K562 (cell line): ENCODE measurements at regions not wholly inside any gene's neighbourhood (a gene's known extent, or its start where the extent isn't known, plus 50 kb on each side); places are given as distances from the start of the nearest gene placed in this dataset.

ENCODE experiments used
- ATAC-seq: fragments of 200-7000 bp; cut with Tn5 transposase; 3 replicates; pipeline ENCODE4 v1.9.1; 2020; ENCODE audit warnings: moderate library complexity
- BruUV-seq: library from RNA; stranded (reverse); fragments of 400-500 nt; replicated peaks from 2 replicates; lab custom pipeline; 2021; lab: Mats Ljungman, UMichigan
- CTCF ChIA-PET: fragments of 300-600 bp; formaldehyde crosslinking; extraction: SDS; loops from one replicate; lab custom pipeline; 2021; ENCODE audit warnings: low intra/inter-chr PET ratio; lab: Yijun Ruan, JAX
- POLR2A ChIA-PET: fragments of 300-600, 350-650 bp; sonication (Branson Sonifier 250); formaldehyde crosslinking; extraction: SDS; loops from one replicate; lab custom pipeline; 2021; ENCODE audit warnings: antibody characterized with exemption, inconsistent platforms; lab: Yijun Ruan, JAX
- DNase-seq, 4 experiments: peaks; one replicate each; pipeline versions ENCODE4 v3.0.0 to v3.0.0-alpha.2; 2011 to 2018; ENCODE audit warnings: low spot score in 3 of 4, mixed read lengths in 3 of 4; ENCODE audit errors: extremely low read depth in 1 of 4
- FAIRE-seq: peaks from 2 replicates; lab custom pipeline; 2011; peaks lifted over from hg19 to GRCh38; lab: Jason Lieb, UNC
- H2AFZ ChIP-seq: 2 replicates; pipeline ENCODE4 v1.6.0; 2011; ENCODE audit warnings: low read depth, low read length, control low read depth, inconsistent platforms
- H3K27ac ChIP-seq: fragments of 200-600 bp; 3 replicates; pipeline ENCODE4 v1.8.0; 2011; ENCODE audit warnings: low read depth, mild to moderate bottlenecking, control low read depth, inconsistent platforms, low read length, moderate library complexity, mixed read lengths; ENCODE audit errors: extremely low read depth
- H3K27me3 ChIP-seq, 2 experiments: fragments of 300-600 bp in 1 of 2; 2 replicates in 1 of 2; 3 replicates in 1 of 2; pipeline versions ENCODE4 v1.6.0 to v1.8.0; 2011; ENCODE audit warnings: inconsistent platforms in 2 of 2, low read length in 2 of 2, mild to moderate bottlenecking in 1 of 2, mixed read lengths in 1 of 2, moderate library complexity in 1 of 2; ENCODE audit not compliant: control insufficient read depth in 2 of 2, insufficient read depth in 2 of 2
- H3K36me3 ChIP-seq: fragments of 300-600 bp; 3 replicates; pipeline ENCODE4 v1.8.0; 2011; ENCODE audit warnings: mild to moderate bottlenecking, low read length, inconsistent platforms; ENCODE audit not compliant: control insufficient read depth, insufficient read depth
- H3K4me1 ChIP-seq, 2 experiments: fragments of 200-600 bp in 1 of 2; replicated peaks in 1 of 2; 2 replicates in 1 of 2; 3 replicates in 1 of 2; pipeline versions ENCODE4 v1.5.1 to v1.8.0; 2011; ENCODE audit warnings: inconsistent platforms in 2 of 2, low read length in 2 of 2, mild to moderate bottlenecking in 1 of 2, mixed read lengths in 1 of 2, moderate library complexity in 1 of 2; ENCODE audit not compliant: control insufficient read depth in 2 of 2, insufficient read depth in 2 of 2
- H3K4me2 ChIP-seq: 2 replicates; pipeline ENCODE4 v1.6.1; 2011; ENCODE audit warnings: low read length, control low read depth, inconsistent platforms, mixed read lengths; ENCODE audit not compliant: insufficient read depth
- H3K4me3 ChIP-seq: fragments of 200-600 bp; sonication (generic), shearing (Covaris generic); 2 replicates; pipeline ENCODE4 v1.5.1; 2016; ENCODE audit warnings: control low read depth, inconsistent platforms
- H3K79me2 ChIP-seq: fragments of 200-600 bp; 3 replicates; pipeline ENCODE4 v1.8.0; 2011; ENCODE audit warnings: low read length, inconsistent platforms; ENCODE audit not compliant: control insufficient read depth, insufficient read depth
- H3K9ac ChIP-seq, 2 experiments: 2 replicates each; pipeline versions ENCODE4 v1.6.0 to v1.6.1; 2011; ENCODE audit warnings: low read depth in 2 of 2, low read length in 2 of 2, control low read depth in 1 of 2, inconsistent platforms in 1 of 2, mild to moderate bottlenecking in 1 of 2, mixed read lengths in 1 of 2; ENCODE audit not compliant: insufficient read depth in 1 of 2
- H3K9me1 ChIP-seq: one replicate; pipeline ENCODE4 v1.6.0; 2011; ENCODE audit warnings: inconsistent platforms, mild to moderate bottlenecking, low read length, moderate library complexity; ENCODE audit not compliant: control insufficient read depth, insufficient read depth
- H3K9me3 ChIP-seq: replicated peaks from 2 replicates; pipeline ENCODE4 v1.5.1; 2011; ENCODE audit warnings: low read depth, low read length, inconsistent platforms; ENCODE audit not compliant: control insufficient read depth, insufficient read depth
- H4K20me1 ChIP-seq: replicated peaks from 2 replicates; pipeline ENCODE4 v1.6.1; 2011; ENCODE audit warnings: low read length, inconsistent platforms, mixed read lengths; ENCODE audit not compliant: control insufficient read depth, insufficient read depth
- ETV1 ChIP-seq: fragments of 450-650 bp; conservative IDR thresholded peaks from 2 replicates; pipeline ENCODE4 v1.6.1; 2016; ENCODE audit warnings: missing genetic modification characterization, control low read depth, low read depth, missing compliant biosample characterization
- ZFP30 ChIP-seq: fragments of 250-450 bp; sonication (Bioruptor Pico); IDR thresholded peaks from 2 replicates; pipeline ENCODE4 v1.8.0; 2022; ENCODE audit warnings: moderate library complexity, mild to moderate bottlenecking, inconsistent platforms, borderline replicate concordance
- WGBS: fragments of 100-300 bp; shearing (Covaris generic); methylation state at CpG from one replicate; pipeline ENCODE4 v1.1.6; 2016; ENCODE audit warnings: low coverage, mixed read lengths; ENCODE audit not compliant: insufficient coverage; ENCODE audit errors: missing lambda C conversion rate; 5-methylcytosine and 5-hydroxymethylcytosine counted together
- in situ Hi-C: fragments of 300-500 bp; cut with MboI; formaldehyde crosslinking; loops from 4 replicates; pipeline ENCODE4 v1.15.0; 2018; ENCODE audit warnings: inconsistent platforms, mixed read lengths
- intact Hi-C: fragments of 100-400 bp; cut with micrococcal nuclease; formaldehyde crosslinking; loops from 2 replicates; pipeline ENCODE4 v1.14.2; 2022

GRCh38 chr16:11494433-11494832 lies 92.3 kb downstream of the LITAF start:
- Histone ChIP-seq H3K9ac (peak overlapping the region in 1 of 2 experiments; percentile 57; a peak in 1 of 4 replicates), H3K36me3 (no peaks in the 10 kb centered on the region), H3K79me2 (peaks cover 8% of the 10 kb centered on the region; the same call in 2 of the 3 replicates), H3K4me3 (no peak overlapping the region), H3K4me1 (peaks cover 14 to 24% of the 10 kb centered on the region in 2 experiments), H3K9me3 (0 out of 2 replicates have a peak, but pooled peaks cover 2% of the 10 kb centered on the region), H3K27me3 (no peaks in the 10 kb centered on the region; a peak in 1 of 5 replicates), H3K9me1 (peaks cover 3% of the 10 kb centered on the region), H3K4me2 (no peak overlapping the region), H4K20me1 (0 out of 2 replicates have a peak, but pooled peaks cover 1% of the 10 kb centered on the region), H2AFZ (0 out of 2 replicates have a peak overlapping the region, but pooled peaks have one; percentile 0), H3K27ac (no peak overlapping the region)
- in situ Hi-C loops (no loop called here), intact Hi-C loops (no loop called here)
- no TSS peak for BruUV-seq
- DNase-seq (no peak), ATAC-seq (no peak), FAIRE-seq (no peak)
- TF ChIP-seq ETV1 (tag): no peak
- ChIA-PET CTCF (no interaction called here), POLR2A (interaction anchor here (0.6 to 1.6 kb wide), 3 partner anchors 11 to 41 kb away, joined by 3 to 4 read pairs (median 3); no protein-coding TSS in a partner anchor)
- 64% methylated on average over 7 of the region's 12 CpGs for WGBS

DNA sequence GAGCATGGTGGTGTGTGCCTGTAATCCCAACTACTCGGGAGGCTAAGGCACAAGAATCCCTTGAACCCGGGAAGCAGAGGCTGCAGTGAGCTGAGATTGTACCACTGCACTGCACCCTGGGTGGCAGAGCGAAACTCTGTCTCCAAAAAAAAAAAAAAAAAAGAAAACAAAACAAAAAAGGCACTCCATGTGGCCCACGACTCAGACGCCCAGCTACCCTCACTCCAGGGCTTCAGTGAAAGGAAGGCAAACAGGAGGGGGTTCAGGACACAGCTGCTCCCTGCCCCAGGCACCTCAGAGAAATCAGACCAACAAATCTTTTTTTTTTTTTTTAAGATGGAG lies 91.7 kb downstream of the LITAF start:
- in situ Hi-C loops (no loop called here), intact Hi-C loops (no loop called here)
- Histone ChIP-seq H3K4me1 (peaks cover 14 to 24% of the 10 kb centered on the region in 2 experiments), H3K9me3 (0 out of 2 replicates have a peak, but pooled peaks cover 2% of the 10 kb centered on the region), H2AFZ (no peak overlapping the region), H3K27me3 (no peaks in the 10 kb centered on the region; a peak in 1 of 5 replicates), H3K4me2 (no peak overlapping the region), H3K9me1 (peaks cover 3% of the 10 kb centered on the region), H4K20me1 (0 out of 2 replicates have a peak, but pooled peaks cover 4% of the 10 kb centered on the region), H3K36me3 (no peaks in the 10 kb centered on the region), H3K79me2 (peaks cover 8% of the 10 kb centered on the region; the same call in 2 of the 3 replicates), H3K27ac (no peak overlapping the region), H3K4me3 (no peak overlapping the region), H3K9ac (no peak overlapping the region)
- TF ChIP-seq ZFP30 (CRISPR knock-in tag): no peak
- 43% methylated on average over 4 of the region's 5 CpGs for WGBS
- no peak for FAIRE-seq
- no peak for ATAC-seq
- ChIA-PET POLR2A (interaction anchor here (0.6 to 1.6 kb wide), 2 partner anchors 10 kb away, joined by 3 to 4 read pairs; no protein-coding TSS in a partner anchor), CTCF (no interaction called here)
- DNase-seq: no peak
- no TSS peak for BruUV-seq
